GM18505 (cell line): ENCODE measurements at regions not wholly inside any gene's neighbourhood (a gene's known extent, or its start where the extent isn't known, plus 50 kb on each side); places are given as distances from the start of the nearest gene placed in this dataset.
"Not testable (repeated sequence)": the region's sequence is repeated elsewhere in the genome, so short reads cannot be mapped to it uniquely, and the experiment has no call there.

ENCODE experiments used
- ATAC-seq: cut with Tn5 transposase; IDR thresholded peaks from one replicate; pipeline ENCODE4 v1.9.1; 2021; ENCODE audit not compliant: unreplicated experiment
- POLR2A ChIP-seq: IDR thresholded peaks from 4 replicates; pipeline ENCODE4 v1.6.1; 2011; ENCODE audit warnings: borderline replicate concordance; ENCODE audit not compliant: insufficient read depth, insufficient read length; ENCODE audit errors: extremely low read depth

GRCh38 chr2:60219536-60219935, 333.9 kb downstream of the BCL11A start:
- no peak for TF ChIP-seq POLR2A
- no peak for ATAC-seq

DNA sequence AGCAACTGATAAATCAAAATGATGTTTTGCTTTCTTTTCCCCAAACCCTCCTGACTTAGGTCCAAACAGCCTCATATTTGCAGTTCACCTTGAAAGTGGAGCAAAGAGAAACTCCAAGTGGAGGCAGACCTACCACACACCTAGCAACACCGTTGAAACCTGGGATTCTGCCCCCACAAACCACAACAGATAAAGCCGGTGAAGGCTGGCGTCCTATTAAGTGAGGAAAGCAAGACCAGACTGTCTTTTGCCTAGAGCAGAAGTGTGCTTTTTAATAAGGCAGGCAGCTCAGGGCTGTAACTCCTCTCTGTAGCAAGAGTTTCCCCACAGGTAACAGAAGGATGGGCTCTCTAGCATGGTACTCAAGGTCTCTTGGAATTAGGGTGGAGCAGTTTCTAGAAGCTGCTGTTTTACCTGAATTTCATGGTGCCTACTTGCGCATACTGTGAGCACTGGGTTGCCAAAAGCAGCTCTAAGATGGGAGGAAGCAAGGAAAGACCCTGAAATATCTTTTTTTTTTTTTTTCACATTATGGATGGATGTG, 336.9 kb downstream of the BCL11A start:
- no peak for ATAC-seq
- no peak for TF ChIP-seq POLR2A

DNA sequence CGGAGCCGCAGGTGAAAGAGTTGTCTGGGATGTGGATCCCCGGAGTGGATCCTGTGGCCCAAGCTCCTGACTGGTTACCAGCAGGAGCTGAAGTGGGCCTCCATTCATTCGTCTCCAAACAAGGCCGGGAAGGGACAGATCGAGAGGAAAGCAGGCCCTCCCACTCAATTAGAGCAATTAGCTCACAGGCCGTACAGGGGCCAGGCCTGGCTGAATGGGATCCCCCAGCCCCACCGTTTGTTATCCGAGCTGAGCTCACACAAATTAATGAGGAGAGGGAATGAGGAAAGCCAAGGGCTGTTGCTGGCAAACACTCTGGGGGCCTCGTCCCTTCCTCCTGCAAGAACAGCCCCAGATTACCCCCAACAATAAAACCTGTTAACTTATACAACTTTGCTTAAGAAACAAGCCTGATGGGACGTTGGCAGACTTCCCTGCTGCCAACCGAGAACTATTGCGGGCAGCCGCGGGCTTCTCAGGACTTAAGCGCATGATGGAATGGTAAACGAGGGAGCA, 338.0 kb downstream of the BCL11A start:
- TF ChIP-seq POLR2A: no peak
- no peak for ATAC-seq

DNA sequence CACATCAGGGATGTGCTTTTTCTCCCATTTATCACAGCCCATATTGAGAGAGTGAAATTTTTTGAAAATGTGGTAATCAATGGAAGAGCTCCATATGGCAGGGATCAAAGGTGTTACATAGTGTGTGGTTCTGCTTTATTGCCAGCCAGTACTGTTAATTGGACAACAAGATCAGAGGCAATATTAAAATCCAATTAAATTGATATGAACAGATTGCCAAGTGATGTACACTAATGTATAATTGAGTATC, 338.9 kb downstream of the BCL11A start:
- ATAC-seq: no peak
- TF ChIP-seq POLR2A: no peak

DNA sequence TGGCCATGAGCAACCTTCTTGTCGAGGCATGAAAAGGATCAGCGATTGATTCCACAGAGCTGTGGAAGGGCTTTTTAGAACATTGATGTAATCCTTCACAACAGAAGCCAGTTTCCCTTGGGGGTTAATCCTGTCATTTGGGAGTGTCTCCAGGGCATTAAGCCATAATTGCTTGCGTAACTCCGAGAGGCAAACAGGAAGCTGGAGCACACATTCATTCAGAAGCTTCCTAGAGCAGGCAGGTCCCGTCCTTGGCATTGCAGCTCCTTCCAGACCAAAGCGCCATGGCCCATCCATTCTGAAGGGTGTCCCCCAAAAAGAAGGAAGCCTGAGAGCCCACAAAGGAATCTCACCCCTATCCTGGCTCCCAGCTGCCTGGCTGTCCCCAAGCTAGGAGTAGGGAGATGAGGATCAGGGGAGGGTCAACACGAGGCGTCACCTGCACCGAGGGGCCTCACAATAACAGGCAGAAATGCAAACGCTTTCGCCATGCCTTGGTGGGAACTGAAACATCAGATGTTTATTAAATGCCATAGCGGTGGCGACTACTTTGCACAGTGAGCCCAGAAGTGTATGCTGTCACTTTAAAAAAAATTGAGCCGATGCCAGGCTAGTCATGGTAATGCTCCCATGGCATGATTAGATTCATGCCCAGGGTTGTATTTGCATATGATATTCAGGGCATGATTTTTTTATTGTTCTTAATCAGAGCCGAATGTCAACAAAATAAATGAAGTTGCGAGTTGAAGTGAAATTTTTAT, 339.4 kb downstream of the BCL11A start:
- ATAC-seq: no peak
- TF ChIP-seq POLR2A: no peak

GRCh38 chr2:60212181-60212945, 341.1 kb downstream of the BCL11A start:
- ATAC-seq: no peak
- TF ChIP-seq POLR2A: no peak

GRCh38 chr2:60189006-60189405, 364.4 kb downstream of the BCL11A start:
- ATAC-seq: not testable (repeated sequence)

- ATAC-seq: no peak
These were observed 378.2 kb downstream of the BCL11A start for GRCh38 chr2:60175290-60175689.

GRCh38 chr2:60174146-60174545, 379.3 kb downstream of the BCL11A start:
- ATAC-seq: no peak
- no peak for TF ChIP-seq POLR2A

More at GRCh38 chr2:60175290-60175689, 378.2 kb downstream of the BCL11A start:
- no peak for TF ChIP-seq POLR2A

GRCh38 chr2:60172801-60173200, 380.7 kb downstream of the BCL11A start:
- no peak for ATAC-seq
- no peak for TF ChIP-seq POLR2A

DNA sequence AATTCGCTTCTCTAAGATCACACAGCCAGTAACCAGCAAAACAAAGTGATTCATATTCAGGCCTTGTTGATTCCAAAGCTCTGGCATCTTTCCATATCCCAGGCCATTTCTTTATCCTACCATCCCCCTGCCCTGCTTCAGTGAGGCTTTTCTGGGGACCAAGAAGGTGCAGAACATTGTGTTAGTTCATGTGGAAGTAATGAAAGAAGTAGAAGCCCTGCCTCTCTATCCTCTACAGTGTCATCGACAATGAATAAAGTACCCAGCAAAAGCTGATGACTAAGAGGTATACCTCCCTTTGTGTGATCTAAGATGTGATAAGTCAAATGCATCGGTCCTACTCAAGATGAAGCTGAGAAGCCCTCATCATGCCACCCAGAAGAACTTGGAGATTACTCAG, 383.2 kb downstream of the BCL11A start:
- no peak for TF ChIP-seq POLR2A

GRCh38 chr2:60168247-60168646, 385.2 kb downstream of the BCL11A start:
- TF ChIP-seq POLR2A: no peak
- no peak for ATAC-seq

More for the DNA sequence above, 383.2 kb downstream of the BCL11A start:
- no peak for ATAC-seq

DNA sequence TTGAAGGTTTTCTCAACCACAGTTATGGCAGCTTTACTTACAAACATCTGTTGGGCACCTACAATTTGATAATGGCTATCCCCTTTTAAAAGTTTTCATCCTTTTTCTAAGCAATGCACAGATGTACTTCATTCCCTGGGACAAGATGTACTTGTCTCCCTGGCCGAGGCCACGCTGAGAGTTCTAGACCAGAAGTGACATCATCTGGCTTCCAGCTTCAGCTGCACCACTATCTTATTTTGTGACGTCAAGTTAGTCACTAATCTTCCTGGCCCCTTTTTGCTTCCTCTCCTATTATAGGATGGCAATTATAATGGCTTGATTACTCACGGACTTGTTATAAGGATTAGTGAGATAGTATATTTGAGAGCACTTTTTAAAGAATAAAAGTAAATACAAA, 386.4 kb downstream of the BCL11A start:
- no peak for TF ChIP-seq POLR2A

DNA sequence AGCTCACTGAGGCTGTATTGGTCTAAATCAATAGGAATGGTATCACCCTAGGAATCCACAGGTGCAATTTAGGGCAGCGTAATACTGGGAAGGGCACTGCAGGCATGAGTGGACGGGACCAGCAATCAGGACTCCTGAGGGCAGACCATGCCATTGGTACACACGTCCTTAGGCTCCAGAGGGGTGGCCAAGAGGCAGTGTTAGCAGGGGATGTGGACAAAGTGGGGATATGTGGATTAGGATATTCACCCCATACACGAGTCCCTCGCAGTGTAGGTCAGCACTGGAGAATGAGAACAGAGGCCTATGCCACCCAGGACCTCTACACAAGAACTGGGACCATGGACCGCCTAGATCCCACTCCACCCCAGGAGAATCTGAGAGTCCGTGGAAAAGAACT, 389.8 kb downstream of the BCL11A start:
- ATAC-seq: no peak
- TF ChIP-seq POLR2A: no peak

More for the DNA sequence above, 386.4 kb downstream of the BCL11A start:
- ATAC-seq: no peak
